DMS79 treated with DMSO at 0.1 percent for 48 hours (cell line): ENCODE measurements at regions not wholly inside any gene's neighbourhood (a gene's known extent, or its start where the extent isn't known, plus 50 kb on each side); places are given as distances from the start of the nearest gene placed in this dataset.

ENCODE experiments used
- DNase-seq: peaks from one replicate; lab custom pipeline; 2025; lab: John Stamatoyannopoulos, UW

DNA sequence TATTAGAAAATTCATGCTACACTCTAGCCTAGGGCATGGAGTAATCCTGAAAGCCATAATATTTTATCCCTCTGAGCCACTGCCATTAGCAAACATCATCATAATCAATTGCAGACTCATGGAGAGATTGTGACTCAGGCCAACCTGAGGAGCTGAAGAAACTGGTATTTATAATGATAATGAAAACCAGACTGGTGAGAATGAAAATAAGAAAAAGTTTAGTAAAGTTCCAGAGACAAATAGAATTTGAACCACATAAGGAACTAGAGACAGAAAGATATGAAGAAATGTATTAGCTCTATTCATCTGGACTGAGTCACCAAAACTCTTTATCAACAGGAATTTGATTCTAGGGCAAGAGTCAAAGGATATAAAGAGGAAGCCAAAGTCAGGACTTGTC lies 158.7 kb downstream of the DRD1 start:
- no peak for DNase-seq

DNA sequence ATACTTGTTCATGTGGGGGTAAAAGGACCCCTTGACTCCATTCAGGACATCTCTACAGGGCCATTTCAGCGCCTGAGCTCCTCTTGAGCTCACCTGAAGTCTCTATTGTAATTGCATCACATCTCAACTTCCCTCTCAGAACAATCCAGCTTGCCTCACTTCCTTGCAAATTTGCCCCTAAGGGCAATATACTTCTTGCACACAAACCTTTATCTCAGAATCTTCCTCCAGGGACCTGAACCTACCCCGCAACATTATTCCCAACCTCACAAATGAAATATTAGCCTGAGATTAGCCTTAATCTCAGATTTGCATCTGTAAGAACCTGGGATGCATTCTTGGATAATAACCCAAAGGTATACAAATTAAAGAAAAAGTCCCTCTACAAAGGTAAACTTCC lies 159.2 kb downstream of the DRD1 start:
- no peak for DNase-seq

DNA sequence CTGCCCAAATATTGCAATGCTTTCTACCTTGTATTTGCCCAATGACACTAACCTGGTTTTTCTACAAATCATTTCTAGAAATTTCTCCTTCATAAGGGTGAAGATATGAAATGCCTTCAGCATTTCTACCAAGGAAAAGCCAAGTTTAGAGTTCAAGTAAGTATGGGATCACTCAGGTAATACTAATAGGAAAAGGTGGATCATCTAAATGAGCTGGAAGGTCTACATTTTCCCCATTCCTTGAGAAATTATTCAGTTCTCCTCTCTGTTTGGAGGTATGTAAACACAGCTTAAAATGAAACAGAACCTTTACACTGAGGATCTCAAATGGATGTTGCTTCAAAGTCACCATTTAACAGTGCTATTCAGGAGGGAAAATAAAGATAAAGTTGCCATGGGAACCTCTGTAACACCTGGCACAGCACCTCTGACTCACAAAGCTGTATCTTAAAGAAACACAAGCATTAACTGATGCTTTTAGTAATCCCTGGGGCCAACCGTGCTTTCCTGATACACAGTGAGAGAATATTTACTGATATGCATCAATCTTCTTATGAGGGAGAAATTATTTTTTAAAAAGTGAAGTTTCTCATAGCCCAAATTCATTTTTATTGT lies 161.3 kb downstream of the DRD1 start:
- peak; percentile 29 for DNase-seq

- no peak for DNase-seq
Observed at GRCh38 chr5:175281714-175282113, 162.3 kb downstream of the DRD1 start.

DNA sequence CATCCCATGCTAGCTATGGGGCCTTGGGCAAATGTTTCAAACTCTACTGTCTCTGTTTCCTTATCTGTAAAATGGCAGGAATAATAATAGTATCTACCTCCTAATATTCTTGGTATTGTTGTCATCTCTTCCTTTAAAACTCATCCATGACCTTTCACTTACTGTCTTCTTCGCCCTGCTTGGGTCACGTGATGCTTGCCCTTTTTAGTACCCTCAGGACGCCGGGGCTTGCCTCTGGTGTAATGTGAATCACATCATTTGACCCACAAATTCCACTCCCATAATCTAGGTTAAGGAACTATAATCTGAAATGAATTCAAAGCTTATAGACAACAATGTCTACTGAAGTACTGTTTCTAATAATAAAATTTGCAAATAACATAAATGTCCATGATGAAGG lies 162.7 kb downstream of the DRD1 start:
- no peak for DNase-seq

DNA sequence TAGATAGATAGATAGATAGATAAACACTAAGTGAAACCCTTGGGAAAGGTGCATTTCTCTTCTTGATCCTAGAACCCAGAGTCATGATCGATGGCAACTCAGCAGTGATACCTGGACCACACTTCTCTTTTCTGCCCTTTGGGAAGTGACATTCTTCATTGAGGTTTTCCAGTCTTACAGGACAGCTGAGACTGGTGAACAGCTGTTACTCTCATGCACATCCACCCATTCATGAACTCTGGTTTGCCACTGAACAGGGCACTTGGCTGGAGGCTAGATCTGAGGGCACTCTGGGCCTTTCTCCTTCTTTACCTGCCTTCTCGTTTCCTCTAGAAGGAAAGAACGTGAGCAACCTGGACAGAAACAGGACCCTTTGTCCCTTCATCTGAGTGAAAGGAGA lies 164.5 kb downstream of the DRD1 start:
- DNase-seq: no peak

- DNase-seq: no peak
Observed at GRCh38 chr5:175275748-175276147, 168.2 kb downstream of the DRD1 start.

- DNase-seq: no peak
Observed at GRCh38 chr5:175275097-175275496, 168.9 kb downstream of the DRD1 start.

DNA sequence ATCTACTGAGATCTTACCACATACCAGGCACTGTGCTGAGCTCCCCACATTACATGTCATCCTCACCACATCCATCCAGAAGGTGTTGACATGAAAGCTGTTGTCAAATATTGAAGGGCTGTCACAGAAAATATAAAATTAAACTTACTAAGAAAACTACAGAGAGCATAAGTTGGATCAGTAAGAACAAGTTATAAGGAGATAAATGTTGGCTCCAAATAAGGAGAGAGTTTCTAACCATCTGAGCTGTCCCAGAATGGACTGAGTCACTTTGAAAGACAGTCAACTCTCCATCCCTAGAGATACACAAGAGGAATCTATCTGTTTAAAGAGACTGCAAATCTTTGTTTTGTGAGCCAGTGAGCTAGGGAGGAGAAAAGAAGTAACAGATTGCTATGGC lies 169.8 kb downstream of the DRD1 start:
- no peak for DNase-seq

- no peak for DNase-seq
Observed at GRCh38 chr5:175264406-175264805, 179.6 kb downstream of the DRD1 start.

DNA sequence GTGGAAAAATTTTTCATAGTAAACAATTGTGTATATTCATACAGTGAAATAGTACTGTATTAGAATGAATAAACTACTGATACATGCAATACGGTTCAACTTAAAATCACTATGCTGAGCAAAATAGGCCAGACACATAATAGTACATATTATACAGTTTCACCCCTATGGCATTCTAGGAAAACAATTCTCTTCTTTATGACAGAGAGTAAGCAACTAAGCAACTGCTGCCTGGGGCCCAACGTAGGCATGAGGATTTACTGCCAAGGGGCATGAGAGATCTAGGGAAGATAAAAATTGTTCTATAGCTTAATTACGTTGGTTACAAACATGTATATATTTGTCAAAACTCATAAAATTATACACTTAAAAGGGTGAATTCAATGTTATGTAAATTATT lies 180.2 kb downstream of the DRD1 start:
- no peak for DNase-seq

DNA sequence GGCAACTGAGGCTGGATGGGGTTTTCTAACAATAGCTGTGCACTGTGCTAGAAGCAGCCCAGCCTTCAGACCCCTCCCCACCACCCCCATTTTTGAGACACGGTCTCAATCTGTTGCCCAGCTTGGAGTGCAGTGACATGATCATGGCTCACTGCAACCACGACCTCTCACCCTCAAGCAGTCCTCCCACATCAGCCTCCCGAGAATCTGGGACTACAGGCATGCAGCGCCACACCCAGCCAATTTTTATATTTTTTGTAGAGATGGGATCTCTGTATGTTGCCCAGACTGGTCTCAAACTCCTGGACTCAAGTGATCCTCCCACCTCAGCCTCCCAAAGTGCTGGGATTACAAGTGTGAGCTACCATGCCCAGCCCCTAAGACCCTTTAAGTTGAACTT lies 182.5 kb downstream of the DRD1 start:
- no peak for DNase-seq

- no peak for DNase-seq
Observed at GRCh38 chr5:175261037-175261436, 182.9 kb downstream of the DRD1 start.

DNA sequence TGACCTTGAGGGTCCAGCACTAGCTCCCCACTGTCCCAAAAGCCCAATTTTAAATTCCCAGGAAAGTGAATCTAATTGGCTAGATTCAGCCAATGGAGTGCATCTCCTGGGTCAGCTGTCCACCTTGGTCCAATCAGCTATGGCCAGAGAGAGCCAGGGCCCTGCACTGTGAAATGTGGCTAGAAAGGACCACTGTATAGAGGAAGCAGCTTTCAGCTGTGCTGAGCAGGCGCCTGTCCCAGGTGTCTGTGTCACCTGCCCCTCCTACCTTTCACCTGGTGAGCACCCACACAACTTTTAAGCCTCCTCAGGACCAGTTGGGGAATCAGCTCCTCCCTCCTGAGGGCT lies 186.2 kb downstream of the DRD1 start:
- no peak for DNase-seq

- DNase-seq: no peak
Observed at GRCh38 chr5:175257128-175257846, 186.7 kb downstream of the DRD1 start.

DNA sequence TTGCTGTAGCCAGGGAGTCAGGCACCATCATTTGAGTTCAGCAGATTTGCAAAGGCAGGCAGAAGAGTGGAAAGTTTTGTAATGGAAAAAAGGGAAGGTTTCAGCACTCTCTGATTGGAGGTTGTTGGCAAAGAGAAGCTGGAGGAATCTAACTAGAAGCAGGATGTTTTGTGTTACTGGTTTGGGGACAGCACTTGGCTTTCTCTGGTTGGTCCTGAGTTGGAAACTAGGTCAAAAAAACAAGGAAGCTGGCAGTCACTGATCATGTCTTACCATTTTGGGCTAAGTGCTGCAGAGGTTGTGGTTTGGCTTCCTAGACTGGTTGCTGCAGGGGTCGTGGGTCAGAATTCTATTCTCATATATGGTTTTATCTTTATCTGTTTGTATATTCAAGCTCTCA lies 189.8 kb downstream of the DRD1 start:
- DNase-seq: no peak

DNA sequence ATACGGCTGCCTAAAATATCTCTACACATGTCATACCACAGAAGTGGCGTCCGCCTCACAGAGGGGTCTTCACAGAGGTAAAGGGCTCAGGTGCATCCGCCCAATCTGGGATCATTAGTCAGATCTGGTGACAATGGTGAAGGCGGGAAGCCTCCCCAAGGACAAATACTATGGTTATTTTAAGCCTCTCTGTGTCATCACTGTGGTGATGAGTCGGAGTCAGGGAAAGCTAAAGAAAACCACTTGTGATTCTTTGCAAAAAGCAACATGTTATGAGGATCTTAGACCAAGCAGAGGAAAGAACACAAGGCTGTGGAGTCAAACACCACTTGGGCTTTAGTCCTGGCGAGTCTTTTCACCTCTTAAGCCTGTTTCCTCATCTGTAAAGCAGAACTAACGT lies 190.4 kb downstream of the DRD1 start:
- DNase-seq: no peak

DNA sequence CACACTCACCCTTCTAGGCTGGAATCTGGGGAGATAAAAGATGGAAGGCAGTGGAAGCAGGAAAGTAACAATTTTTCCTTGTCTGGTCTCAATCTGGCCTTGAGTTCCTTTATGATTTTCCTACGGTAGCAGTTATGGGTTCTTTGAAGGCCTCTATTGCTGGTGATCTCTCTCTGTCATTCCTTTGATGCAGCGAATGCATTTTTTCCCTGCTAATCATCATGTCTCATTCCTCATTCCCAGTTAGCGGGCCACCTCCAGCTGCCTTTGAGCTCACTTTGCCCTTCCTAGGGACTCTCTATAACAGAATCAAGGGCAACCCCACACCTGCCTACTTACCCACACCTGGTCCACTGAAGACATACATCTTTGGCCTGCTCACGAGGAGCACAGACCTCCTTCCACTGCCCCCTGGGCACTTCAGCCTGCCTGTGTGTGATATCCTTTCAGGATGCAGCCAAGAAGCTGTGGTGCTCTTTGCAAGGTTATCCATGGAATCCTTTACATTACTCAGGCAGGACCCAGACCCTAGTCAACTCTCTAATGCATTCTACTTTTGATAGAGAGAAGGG lies 191.7 kb downstream of the DRD1 start:
- DNase-seq: no peak

DNA sequence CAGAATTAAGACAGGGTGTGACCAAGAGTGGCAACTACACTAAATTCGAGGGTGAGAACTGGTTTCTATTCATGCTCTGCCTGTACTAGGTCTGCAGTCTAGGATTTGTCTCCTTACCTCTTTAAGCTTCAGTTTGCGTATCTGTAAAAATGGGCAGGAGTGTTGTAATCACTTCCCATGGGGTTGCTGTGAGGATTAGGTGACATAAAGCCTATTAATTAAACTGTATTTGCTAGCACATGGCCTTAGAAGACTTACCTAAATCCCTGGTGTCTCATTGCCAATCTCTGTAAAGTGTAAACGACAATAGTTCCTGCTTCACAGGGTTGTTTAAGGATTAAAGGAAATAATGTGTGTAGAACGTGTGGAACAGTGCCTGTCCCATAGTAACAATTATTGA lies 193.6 kb downstream of the DRD1 start:
- no peak for DNase-seq

DNA sequence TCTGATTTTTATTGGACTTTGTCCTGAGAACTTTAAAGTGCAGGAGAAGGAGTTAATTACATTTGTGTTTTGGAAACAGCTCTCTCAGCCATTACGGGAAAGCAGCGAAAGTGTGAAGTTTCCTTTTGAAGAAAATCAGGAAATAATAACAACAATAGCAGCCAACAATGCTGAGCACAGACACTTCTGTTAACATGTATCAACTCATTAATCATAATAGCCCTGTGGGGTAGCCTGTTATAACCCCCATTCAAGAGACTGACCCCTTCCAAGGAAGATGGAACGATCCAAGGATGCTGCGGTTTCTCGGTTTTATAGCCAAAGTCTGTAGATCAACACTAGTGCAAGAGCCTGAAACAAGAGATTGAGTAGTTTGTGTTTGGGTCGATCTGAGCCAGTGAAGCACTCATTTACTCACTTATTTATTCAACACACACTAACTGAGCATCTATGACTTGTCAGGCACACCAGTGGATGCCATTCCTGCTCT lies 195.5 kb downstream of the DRD1 start:
- DNase-seq: peak; percentile 24

GRCh38 chr5:175246889-175247520 lies 197.0 kb downstream of the DRD1 start:
- no peak for DNase-seq

- DNase-seq: no peak
Observed at GRCh38 chr5:175246242-175246888, 197.6 kb downstream of the DRD1 start.

GRCh38 chr5:175243441-175243840 lies 200.5 kb downstream of the DRD1 start:
- DNase-seq: no peak
